Stimulated activated naive CD8-positive, alpha-beta T cell treated with anti-CD3 and anti-CD28 coated beads, Interleukin-15, Interleukin-2, amounts not matched to agents 100 U/mL and 50 U/mL, for 24 hours (primary cell): ENCODE measurements at regions not wholly inside any gene's neighbourhood (a gene's known extent, or its start where the extent isn't known, plus 50 kb on each side); places are given as distances from the start of the nearest gene placed in this dataset.
"Not testable (repeated sequence)": the region's sequence is repeated elsewhere in the genome, so short reads cannot be mapped to it uniquely, and the experiment has no call there.

Source experiments
- ATAC-seq: fragments of 150-1000 bp; cut with Tn5 transposase; one replicate; pipeline ENCODE4 v1.10.0; 2021
- DNase-seq: peaks from one replicate; pipeline ENCODE4 v3.0.0; 2021

- ATAC-seq: peak; percentile 85
- peak; percentile 44 for DNase-seq
Measured at GRCh38 chr4:26175006-26175786, 145.6 kb upstream of the RBPJ start.

- ATAC-seq: no peak
- DNase-seq: no peak
Measured at GRCh38 chr4:26175905-26176470, 144.8 kb upstream of the RBPJ start.

GRCh38 chr4:26176598-26177149 is 144.1 kb upstream of the RBPJ start:
- DNase-seq (no peak), ATAC-seq (no peak)

GRCh38 chr4:26178854-26179253 is 142.0 kb upstream of the RBPJ start:
- peak; percentile 34 for ATAC-seq

GRCh38 chr4:26179316-26179760 is 141.5 kb upstream of the RBPJ start:
- ATAC-seq: peak; percentile 7

More at GRCh38 chr4:26178854-26179253, 142.0 kb upstream of the RBPJ start:
- DNase-seq: no peak

GRCh38 chr4:26181616-26182015 is 139.2 kb upstream of the RBPJ start:
- ATAC-seq: no peak
- DNase-seq: no peak

More at GRCh38 chr4:26179316-26179760, 141.5 kb upstream of the RBPJ start:
- no peak for DNase-seq

- ATAC-seq (no peak), DNase-seq (no peak)
Measured at GRCh38 chr4:26183017-26183416, 137.8 kb upstream of the RBPJ start.

GRCh38 chr4:26185436-26185835 is 135.4 kb upstream of the RBPJ start:
- ATAC-seq: no peak
- DNase-seq: no peak

GRCh38 chr4:26191353-26191752 is 129.5 kb upstream of the RBPJ start:
- ATAC-seq: no peak
- DNase-seq: no peak

GRCh38 chr4:26192899-26193869 is 127.6 kb upstream of the RBPJ start:
- ATAC-seq: peak; percentile 22
- DNase-seq: no peak

- no peak for ATAC-seq
- no peak for DNase-seq
Measured at GRCh38 chr4:26194764-26195163, 126.0 kb upstream of the RBPJ start.

GRCh38 chr4:26196567-26196966 is 124.2 kb upstream of the RBPJ start:
- no peak for DNase-seq
- no peak for ATAC-seq

- ATAC-seq: peak; percentile 95
- DNase-seq: peak; percentile 69
Measured at GRCh38 chr4:26197018-26197779, 123.6 kb upstream of the RBPJ start.

GRCh38 chr4:26198931-26199330 is 121.9 kb upstream of the RBPJ start:
- not testable (repeated sequence) for ATAC-seq, DNase-seq

- DNase-seq: no peak
- no peak for ATAC-seq
Measured at GRCh38 chr4:26199596-26199995, 121.2 kb upstream of the RBPJ start.

- no peak for ATAC-seq
Measured at GRCh38 chr4:26201120-26201519, 119.7 kb upstream of the RBPJ start.

GRCh38 chr4:26204249-26204825 is 116.5 kb upstream of the RBPJ start:
- ATAC-seq (peak; percentile 32), DNase-seq (no peak)

More at GRCh38 chr4:26201120-26201519, 119.7 kb upstream of the RBPJ start:
- no peak for DNase-seq

- ATAC-seq (no peak), DNase-seq (no peak)
Measured at GRCh38 chr4:26204911-26205370, 115.9 kb upstream of the RBPJ start.

GRCh38 chr4:26206339-26206738 is 114.5 kb upstream of the RBPJ start:
- DNase-seq: no peak
- ATAC-seq: no peak

GRCh38 chr4:26206999-26207398 is 113.8 kb upstream of the RBPJ start:
- ATAC-seq: no peak

GRCh38 chr4:26207631-26208030 is 113.2 kb upstream of the RBPJ start:
- no peak for DNase-seq
- no peak for ATAC-seq

More at GRCh38 chr4:26206999-26207398, 113.8 kb upstream of the RBPJ start:
- no peak for DNase-seq
